Peyer's patch (tissue), 4 donors: ENCODE measurements at regions not wholly inside any gene's neighbourhood (a gene's known extent, or its start where the extent isn't known, plus 50 kb on each side); places are given as distances from the start of the nearest gene placed in this dataset.

ENCODE experiments used
- POLR2A ChIP-seq, 2 donors: fragments of 450-650 bp; IDR thresholded peaks; one replicate each; pipeline ENCODE4 v1.5.1; 2017; ENCODE audit warnings: antibody characterized with exemption in 2 of 2, mild to moderate bottlenecking in 2 of 2, moderate library complexity in 2 of 2
- TF ChIP-seq, protein P1 (sequence below), 6 experiments: fragments of 450-650 bp in 4 of 6; fragments of 200-600 bp in 2 of 6; sonication (generic) in 1 of 6; IDR thresholded peaks; one replicate each; pipeline ENCODE4 v1.5.1; 2017 to 2019; ENCODE audit warnings: antibody characterized with exemption in 6 of 6, mild to moderate bottlenecking in 3 of 6, moderate library complexity in 1 of 6

GRCh38 chr21:15453261-15453660 is 276.5 kb upstream of the USP25 start:
- TF ChIP-seq, protein P1, sequence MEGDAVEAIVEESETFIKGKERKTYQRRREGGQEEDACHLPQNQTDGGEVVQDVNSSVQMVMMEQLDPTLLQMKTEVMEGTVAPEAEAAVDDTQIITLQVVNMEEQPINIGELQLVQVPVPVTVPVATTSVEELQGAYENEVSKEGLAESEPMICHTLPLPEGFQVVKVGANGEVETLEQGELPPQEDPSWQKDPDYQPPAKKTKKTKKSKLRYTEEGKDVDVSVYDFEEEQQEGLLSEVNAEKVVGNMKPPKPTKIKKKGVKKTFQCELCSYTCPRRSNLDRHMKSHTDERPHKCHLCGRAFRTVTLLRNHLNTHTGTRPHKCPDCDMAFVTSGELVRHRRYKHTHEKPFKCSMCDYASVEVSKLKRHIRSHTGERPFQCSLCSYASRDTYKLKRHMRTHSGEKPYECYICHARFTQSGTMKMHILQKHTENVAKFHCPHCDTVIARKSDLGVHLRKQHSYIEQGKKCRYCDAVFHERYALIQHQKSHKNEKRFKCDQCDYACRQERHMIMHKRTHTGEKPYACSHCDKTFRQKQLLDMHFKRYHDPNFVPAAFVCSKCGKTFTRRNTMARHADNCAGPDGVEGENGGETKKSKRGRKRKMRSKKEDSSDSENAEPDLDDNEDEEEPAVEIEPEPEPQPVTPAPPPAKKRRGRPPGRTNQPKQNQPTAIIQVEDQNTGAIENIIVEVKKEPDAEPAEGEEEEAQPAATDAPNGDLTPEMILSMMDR (IDR thresholded peaks at IDR 0.05) = no peak
- no peak for TF ChIP-seq POLR2A (IDR thresholded peaks at IDR 0.05)
